SH-SY5Y (cell line): ENCODE measurements at regions not wholly inside any gene's neighbourhood (a gene's known extent, or its start where the extent isn't known, plus 50 kb on each side); places are given as distances from the start of the nearest gene placed in this dataset.

Source experiments
- GATA2 ChIP-seq: IDR thresholded peaks from 2 replicates; pipeline ENCODE4 v1.6.1; 2011; ENCODE audit warnings: mild to moderate bottlenecking, low read depth, low read length
- GATA3 ChIP-seq: IDR thresholded peaks from 2 replicates; pipeline ENCODE4 v1.6.1; 2011; ENCODE audit warnings: low read depth, mild to moderate bottlenecking, low read length, moderate library complexity

DNA sequence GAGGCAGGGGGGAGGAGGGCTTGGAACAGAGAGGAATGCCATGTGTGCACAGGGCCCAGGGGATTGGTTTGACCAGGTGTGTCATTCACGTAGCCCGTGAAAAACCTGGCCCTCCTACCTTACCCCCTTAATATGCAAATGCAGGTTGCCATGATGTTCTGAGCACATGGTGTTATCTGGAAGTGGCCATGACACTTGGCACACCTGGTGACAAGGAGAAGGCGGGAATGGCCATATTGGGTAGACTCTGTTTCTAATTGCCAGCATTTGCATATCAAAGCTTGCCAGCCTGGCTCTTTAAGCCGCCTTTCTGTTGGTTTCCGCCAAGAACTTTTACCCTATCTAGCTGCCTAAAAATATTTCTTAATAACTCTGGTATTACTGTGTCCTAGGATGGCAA, 202.1 kb upstream of the DPH6 start:
- TF ChIP-seq GATA2 (no peak), GATA3 (no peak)

GRCh38 chr15:35750051-35750450, 204.1 kb upstream of the DPH6 start:
- no peak for TF ChIP-seq GATA3
- TF ChIP-seq GATA2, result no peak

GRCh38 chr15:35751413-35752133, 205.6 kb upstream of the DPH6 start:
- TF ChIP-seq GATA2, result no peak
- TF ChIP-seq GATA3, result no peak

DNA sequence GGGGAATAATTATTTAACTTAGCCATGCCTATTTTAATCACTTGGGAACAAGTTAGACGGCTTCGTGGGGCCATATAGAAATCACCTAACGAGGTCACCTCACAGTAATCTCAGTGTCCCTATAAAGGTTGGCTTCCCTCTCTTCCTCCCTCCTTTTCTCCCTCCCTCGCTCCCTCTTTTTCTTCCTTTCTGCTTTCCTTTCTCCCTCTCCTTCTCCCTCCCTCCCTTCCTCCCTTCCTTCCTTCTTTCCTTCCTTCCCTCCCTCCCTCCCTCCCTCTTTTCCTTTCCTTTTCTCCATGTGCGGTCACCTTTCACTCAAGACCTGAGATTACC, 206.1 kb upstream of the DPH6 start:
- TF ChIP-seq GATA3 (no peak), GATA2 (no peak)

DNA sequence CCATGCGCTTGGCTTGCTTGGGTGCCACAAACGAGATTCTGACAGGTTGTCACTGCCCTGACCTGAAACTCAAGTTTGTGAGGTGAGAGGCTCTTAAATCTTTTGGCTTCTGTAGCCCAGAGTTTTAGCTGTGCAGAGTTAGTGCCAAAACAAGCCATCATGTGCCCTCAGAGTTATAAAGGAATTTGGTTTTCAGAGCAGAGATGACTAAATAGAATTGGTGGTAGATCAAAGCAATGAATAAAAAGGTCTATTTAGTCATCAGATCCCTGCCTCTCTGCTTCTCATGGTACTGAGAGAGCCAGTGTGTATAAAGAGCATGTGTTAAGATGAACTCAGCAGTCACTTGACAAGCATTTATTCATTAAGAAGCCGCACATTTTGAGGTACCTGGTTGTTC, 207.5 kb upstream of the DPH6 start:
- TF ChIP-seq GATA2 (no peak), GATA3 (no peak)

DNA sequence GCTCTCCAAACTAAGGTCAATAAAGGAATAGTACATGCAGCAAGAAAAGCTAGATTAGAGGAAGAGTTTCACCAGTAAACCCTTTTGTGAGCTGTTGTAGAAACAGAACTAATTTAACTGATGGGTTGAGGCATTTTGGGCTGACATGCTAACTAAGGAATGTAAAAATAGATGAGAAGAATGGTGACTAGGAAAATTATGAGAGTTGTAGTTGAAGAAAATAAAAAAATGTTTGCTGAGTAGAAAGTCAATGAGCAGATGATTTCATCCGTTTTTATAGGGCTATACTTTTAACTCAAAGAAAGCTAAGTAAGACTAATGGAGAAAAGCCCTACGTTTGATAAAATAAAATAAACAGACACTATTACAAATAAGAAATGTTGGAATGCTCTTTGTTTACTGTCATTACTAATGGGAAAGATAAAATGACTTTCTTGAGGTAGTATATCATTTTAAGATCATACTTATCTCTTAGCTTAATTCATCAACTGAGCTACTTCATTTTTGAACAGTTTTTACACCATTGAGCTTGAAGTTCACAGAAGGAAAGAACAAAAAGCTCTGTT, 209.4 kb upstream of the DPH6 start:
- TF ChIP-seq GATA2 (no peak), GATA3 (no peak)

DNA sequence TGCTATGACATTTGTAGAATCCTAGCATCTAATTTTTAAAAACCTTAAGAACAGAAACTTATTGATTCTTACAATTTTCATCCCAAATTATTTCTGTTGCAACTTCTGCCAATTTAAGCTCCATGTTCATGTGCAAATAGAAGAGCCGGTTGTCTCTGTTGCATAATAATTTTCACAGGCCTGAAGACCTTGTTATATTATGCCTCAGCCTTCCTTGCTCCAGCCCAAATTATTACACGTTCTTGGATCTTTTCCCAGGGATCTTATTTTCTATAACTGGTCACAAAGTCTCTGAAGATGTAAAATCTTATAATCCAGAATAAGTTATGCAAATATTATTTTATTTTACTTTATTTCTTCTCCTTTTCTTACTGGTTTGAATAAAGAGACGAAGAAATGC, 210.7 kb upstream of the DPH6 start:
- TF ChIP-seq GATA2, result no peak
- no peak for TF ChIP-seq GATA3

GRCh38 chr15:35757361-35757760, 211.4 kb upstream of the DPH6 start:
- TF ChIP-seq GATA2, result no peak
- no peak for TF ChIP-seq GATA3

- TF ChIP-seq GATA3 (no peak), GATA2 (no peak)
Measured at GRCh38 chr15:35757765-35758164, 211.8 kb upstream of the DPH6 start.

- TF ChIP-seq GATA3 (no peak), GATA2 (no peak)
Measured at GRCh38 chr15:35764661-35765519, 218.9 kb upstream of the DPH6 start.

DNA sequence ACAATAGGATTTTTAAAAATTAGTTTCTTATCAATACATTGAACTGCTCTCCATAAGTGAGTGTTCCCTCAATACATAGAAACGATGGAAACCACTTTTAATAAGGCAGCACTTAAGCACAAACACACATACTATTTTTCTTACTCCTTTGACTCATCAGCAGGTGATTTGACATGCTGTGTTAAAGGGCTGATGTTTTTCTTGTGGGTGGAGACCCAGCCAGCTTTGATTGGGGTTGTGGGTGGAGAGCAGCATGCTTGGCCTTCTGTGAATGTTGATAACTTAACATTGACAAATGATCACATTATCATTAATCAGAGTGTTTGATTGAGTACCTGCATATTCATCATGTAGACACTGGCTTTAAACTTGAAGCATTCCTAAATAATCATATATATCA, 223.0 kb upstream of the DPH6 start:
- TF ChIP-seq GATA2 (no peak), GATA3 (no peak)

DNA sequence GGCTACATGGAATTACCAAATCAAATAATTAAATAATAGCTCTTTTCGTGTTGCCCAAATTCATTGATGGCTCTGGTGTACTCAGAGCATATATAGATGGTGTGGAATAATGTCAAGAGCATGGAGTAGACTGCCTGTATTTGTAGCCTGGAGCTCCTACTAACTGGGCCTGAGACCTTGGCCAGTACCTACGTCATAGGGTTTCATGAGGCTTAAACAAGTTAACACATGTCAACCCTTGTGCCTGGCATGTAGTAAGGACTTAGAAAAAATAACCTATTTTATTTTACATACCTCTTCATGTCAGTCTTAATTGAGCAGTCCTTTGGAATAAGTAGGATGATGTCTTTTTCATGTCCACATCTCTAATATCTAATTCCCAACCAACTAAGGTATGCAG, 223.7 kb upstream of the DPH6 start:
- TF ChIP-seq GATA3 (no peak), GATA2 (no peak)

- TF ChIP-seq GATA2, result no peak
- no peak for TF ChIP-seq GATA3
Measured at GRCh38 chr15:35771746-35772442, 225.9 kb upstream of the DPH6 start.

GRCh38 chr15:35774653-35775052, 228.7 kb upstream of the DPH6 start:
- no peak for TF ChIP-seq GATA2
- no peak for TF ChIP-seq GATA3
